ENCODE measurements at regions not wholly inside any gene's neighbourhood (a gene's known extent, or its start where the extent isn't known, plus 50 kb on each side); places are given as distances from the start of the nearest gene placed in this dataset.

DNA sequence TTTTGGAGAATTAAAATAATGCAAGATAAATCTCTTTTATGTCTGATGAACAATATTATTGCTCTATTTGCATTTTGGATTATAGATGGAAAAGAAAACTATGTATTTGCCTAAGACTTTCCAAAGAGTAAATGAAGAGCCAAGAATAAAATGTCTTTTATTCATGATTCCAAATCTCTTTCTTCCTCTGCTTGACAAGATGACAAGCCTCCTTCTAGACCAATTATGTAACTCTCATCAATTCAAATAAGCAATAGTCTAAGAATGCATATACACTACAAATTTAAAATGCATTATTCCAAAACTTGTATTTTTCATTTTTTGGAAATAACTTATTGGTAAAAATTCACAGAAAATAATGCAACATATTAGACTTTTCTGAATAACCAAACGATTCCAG, 377.3 kb downstream of the GASK1B start:
- DNase-seq (ENCODE audit: low read depth), result no peak
- TF ChIP-seq, protein P1, sequence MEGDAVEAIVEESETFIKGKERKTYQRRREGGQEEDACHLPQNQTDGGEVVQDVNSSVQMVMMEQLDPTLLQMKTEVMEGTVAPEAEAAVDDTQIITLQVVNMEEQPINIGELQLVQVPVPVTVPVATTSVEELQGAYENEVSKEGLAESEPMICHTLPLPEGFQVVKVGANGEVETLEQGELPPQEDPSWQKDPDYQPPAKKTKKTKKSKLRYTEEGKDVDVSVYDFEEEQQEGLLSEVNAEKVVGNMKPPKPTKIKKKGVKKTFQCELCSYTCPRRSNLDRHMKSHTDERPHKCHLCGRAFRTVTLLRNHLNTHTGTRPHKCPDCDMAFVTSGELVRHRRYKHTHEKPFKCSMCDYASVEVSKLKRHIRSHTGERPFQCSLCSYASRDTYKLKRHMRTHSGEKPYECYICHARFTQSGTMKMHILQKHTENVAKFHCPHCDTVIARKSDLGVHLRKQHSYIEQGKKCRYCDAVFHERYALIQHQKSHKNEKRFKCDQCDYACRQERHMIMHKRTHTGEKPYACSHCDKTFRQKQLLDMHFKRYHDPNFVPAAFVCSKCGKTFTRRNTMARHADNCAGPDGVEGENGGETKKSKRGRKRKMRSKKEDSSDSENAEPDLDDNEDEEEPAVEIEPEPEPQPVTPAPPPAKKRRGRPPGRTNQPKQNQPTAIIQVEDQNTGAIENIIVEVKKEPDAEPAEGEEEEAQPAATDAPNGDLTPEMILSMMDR (IDR thresholded peaks at IDR 0.05; ENCODE audit: insufficient read depth, low read depth, low read length), result no peak
- no peaks in the 10 kb centered on the region for H3K27me3 ChIP-seq (ENCODE audit: control insufficient read depth, insufficient read depth, low read length)
- H3K4me3 ChIP-seq (ENCODE audit: low read depth, low read length), result no peak overlapping the region
- CTCF ChIA-PET, result no interaction called here
- POLR2A ChIA-PET, result no interaction called here
- no peaks in the 10 kb centered on the region for H3K36me3 ChIP-seq (ENCODE audit: control insufficient read depth, insufficient read depth, low read length)

DNA sequence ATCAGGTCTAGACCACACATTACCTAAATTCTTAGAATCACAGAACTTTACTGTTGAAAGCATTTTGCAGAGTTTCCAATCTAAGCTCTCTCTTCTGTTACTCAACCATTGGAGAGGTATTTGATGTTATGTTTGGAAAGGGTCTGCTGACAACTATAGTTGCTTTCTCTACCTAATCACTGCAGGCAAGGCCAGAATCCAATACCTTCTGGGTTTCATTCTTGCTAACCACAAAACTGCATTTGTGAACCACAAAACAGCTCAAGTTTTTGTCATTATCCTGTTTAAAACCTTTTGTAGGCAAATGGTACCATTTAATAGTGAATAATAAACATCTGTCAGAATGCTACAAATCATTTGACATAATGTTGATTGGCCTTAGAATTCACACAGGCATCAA, 380.1 kb downstream of the GASK1B start:
- ChIA-PET POLR2A (no interaction called here), CTCF (interaction anchor here (0.8 kb wide), 1 partner anchor 71 kb away, joined by 3 read pairs; no protein-coding TSS in a partner anchor)
- DNase-seq (ENCODE audit: low read depth), result no peak
- Histone ChIP-seq H3K4me3 (ENCODE audit: low read depth, low read length) (no peak overlapping the region), H3K27me3 (ENCODE audit: control insufficient read depth, insufficient read depth, low read length) (no peaks in the 10 kb centered on the region), H3K36me3 (ENCODE audit: control insufficient read depth, insufficient read depth, low read length) (no peaks in the 10 kb centered on the region)
- TF ChIP-seq, protein P1 (IDR thresholded peaks at IDR 0.05; ENCODE audit: insufficient read depth, low read depth, low read length), result no peak

DNA sequence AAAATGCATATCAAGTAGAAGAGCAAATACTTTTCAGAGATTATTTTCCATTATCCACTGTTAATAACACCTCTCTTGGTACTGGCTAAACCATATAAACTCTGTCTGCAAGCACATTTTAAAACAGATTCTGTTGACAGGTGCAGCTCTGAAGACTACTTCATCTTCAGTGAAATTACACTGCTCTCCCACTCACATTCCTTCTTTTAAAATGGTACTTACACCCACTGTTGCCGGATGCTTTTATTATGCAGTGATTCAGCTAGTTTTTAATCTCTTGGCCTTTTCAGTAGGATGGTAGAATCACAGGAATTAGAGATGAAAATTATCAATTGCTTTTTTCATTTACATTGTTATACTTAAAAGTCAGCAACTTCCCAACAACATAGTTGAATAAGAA, 381.6 kb downstream of the GASK1B start:
- Histone ChIP-seq H3K36me3 (ENCODE audit: control insufficient read depth, insufficient read depth, low read length) (no peaks in the 10 kb centered on the region), H3K4me3 (ENCODE audit: low read depth, low read length) (no peak overlapping the region), H3K27me3 (ENCODE audit: control insufficient read depth, insufficient read depth, low read length) (no peaks in the 10 kb centered on the region)
- TF ChIP-seq, protein P1 (IDR thresholded peaks at IDR 0.05; ENCODE audit: insufficient read depth, low read depth, low read length), result no peak
- no peak for DNase-seq (ENCODE audit: low read depth)
- POLR2A ChIA-PET, result no interaction called here
- CTCF ChIA-PET, result no interaction called here

DNA sequence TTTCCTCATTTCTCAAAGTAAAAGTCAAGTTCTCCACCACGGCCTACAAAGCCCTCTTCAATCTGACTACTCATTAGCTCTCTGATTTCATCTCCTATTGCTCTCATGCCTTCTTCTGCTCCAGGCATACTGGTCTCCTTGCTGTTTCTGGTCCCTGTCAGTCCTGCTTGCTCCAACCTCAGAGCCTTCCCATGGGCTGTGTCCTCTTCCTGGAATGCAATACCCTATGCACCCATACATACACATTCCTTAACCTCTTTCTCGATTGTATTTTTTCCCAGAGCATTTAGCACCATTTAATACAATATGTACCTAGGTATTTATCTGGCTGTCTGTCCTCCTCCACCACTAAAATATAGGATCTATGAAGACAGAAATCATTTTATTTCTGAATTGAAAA, 385.2 kb downstream of the GASK1B start:
- H3K36me3 ChIP-seq (ENCODE audit: control insufficient read depth, insufficient read depth, low read length), result no peaks in the 10 kb centered on the region
- TF ChIP-seq, protein P1 (IDR thresholded peaks at IDR 0.05; ENCODE audit: insufficient read depth, low read depth, low read length), result no peak
- ChIA-PET CTCF (no interaction called here), POLR2A (no interaction called here)
- no peak overlapping the region for H3K4me3 ChIP-seq (ENCODE audit: low read depth, low read length)
- no peak for DNase-seq (ENCODE audit: low read depth)
- no peaks in the 10 kb centered on the region for H3K27me3 ChIP-seq (ENCODE audit: control insufficient read depth, insufficient read depth, low read length)

DNA sequence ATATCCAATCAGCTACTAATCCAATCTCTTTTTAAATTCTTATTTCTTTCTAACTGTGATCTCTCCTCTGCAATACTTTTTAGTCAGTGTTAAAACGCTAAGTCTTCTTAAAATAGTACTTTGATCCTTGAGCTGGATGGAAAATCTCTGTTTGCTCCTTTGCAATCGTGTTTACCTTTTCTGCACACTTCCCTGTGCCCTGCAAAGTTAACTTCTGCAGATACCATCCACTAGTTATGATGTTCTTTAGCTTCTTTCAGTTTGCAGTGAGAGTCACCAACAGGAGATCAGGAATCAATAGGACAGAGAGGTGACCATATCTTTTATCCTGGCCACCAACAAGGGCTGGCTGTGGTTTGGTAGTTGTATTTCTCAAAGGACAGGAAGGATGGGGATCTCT, 391.5 kb downstream of the GASK1B start:
- Histone ChIP-seq H3K4me3 (ENCODE audit: low read depth, low read length) (no peak overlapping the region), H3K27me3 (ENCODE audit: control insufficient read depth, insufficient read depth, low read length) (no peaks in the 10 kb centered on the region), H3K36me3 (ENCODE audit: control insufficient read depth, insufficient read depth, low read length) (no peaks in the 10 kb centered on the region)
- DNase-seq (ENCODE audit: low read depth), result no peak
- TF ChIP-seq, protein P1 (IDR thresholded peaks at IDR 0.05; ENCODE audit: insufficient read depth, low read depth, low read length), result no peak
- ChIA-PET CTCF (no interaction called here), POLR2A (no interaction called here)

All from BJ (cell line).